GM12892 (cell line): ENCODE measurements at regions not wholly inside any gene's neighbourhood (a gene's known extent, or its start where the extent isn't known, plus 50 kb on each side); places are given as distances from the start of the nearest gene placed in this dataset.

Experiments used
- POLR2A ChIP-seq: IDR thresholded peaks from 2 replicates; pipeline ENCODE4 v1.6.1; 2011; ENCODE audit warnings: low read depth, low read length, control low read depth
- POLR2AphosphoS5 ChIP-seq: IDR thresholded peaks from 2 replicates; pipeline ENCODE4 v1.6.1; 2011; ENCODE audit warnings: low read depth, low read length, control low read depth

DNA sequence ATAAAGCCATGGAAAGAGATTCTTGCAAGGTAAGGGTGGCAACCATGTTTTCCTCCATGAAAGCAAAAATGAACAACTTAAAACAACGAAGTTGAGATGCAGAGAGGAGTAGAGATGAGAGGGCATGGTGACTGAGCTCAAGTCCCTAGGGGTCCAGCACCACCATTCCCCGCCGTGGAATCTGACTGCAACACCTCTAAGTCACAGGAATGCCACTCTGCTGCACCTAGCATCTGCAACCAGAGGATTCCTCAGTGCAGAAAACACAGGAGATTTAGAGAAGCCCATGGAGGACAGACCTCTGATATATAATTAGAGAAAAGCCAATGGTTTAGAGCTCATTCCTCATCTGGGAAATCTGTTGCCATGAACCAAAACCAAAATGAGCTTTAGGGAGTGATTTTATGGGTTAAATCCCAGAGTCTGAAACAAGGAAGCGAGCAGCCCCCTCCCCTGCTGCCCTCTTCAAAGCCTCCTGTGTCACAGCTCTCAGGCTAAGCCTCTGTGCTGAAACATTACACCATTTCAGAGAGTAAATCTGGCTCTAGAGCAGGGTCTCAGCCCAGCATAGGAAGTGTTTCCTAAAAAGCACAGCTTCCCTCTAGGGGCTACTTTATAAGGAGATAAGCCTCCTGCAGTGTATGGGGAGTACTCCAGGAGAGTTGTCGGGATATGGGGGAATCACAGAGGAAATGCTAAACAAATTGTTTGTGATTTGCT, 1043.6 kb downstream of the UQCRFS1 start:
- TF ChIP-seq POLR2A (no peak), POLR2AphosphoS5 (no peak)
